ENCODE measurements at regions not wholly inside any gene's neighbourhood (a gene's known extent, or its start where the extent isn't known, plus 50 kb on each side); places are given as distances from the start of the nearest gene placed in this dataset.
A peak's percentile ranks its signal among the peaks of the same experiment; 100 is the strongest.

- H3K4me3 Mint-ChIP-seq (ENCODE audit: low read depth) = no peak overlapping the region
- TF ChIP-seq, protein P1, sequence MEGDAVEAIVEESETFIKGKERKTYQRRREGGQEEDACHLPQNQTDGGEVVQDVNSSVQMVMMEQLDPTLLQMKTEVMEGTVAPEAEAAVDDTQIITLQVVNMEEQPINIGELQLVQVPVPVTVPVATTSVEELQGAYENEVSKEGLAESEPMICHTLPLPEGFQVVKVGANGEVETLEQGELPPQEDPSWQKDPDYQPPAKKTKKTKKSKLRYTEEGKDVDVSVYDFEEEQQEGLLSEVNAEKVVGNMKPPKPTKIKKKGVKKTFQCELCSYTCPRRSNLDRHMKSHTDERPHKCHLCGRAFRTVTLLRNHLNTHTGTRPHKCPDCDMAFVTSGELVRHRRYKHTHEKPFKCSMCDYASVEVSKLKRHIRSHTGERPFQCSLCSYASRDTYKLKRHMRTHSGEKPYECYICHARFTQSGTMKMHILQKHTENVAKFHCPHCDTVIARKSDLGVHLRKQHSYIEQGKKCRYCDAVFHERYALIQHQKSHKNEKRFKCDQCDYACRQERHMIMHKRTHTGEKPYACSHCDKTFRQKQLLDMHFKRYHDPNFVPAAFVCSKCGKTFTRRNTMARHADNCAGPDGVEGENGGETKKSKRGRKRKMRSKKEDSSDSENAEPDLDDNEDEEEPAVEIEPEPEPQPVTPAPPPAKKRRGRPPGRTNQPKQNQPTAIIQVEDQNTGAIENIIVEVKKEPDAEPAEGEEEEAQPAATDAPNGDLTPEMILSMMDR (IDR thresholded peaks at IDR 0.05; ENCODE audit: unreplicated experiment) = peak; percentile 53
- DNase-seq (ENCODE audit: low spot score, unreplicated experiment) = no peak
- H3K9me3 Mint-ChIP-seq (ENCODE audit: low read depth) = no peaks in the 10 kb centered on the region
- peaks cover 14% of the 10 kb centered on the region for H3K27me3 Mint-ChIP-seq
- H3K4me1 Mint-ChIP-seq (ENCODE audit: low read depth) = peaks cover 31% of the 10 kb centered on the region
- no peak overlapping the region for H3K27ac Mint-ChIP-seq
- no peaks in the 10 kb centered on the region for H3K36me3 Mint-ChIP-seq (ENCODE audit: insufficient read depth)
Observed at GRCh38 chr2:39513641-39514094, 76.6 kb upstream of the MAP4K3 start.

- Mint-ChIP-seq H3K4me3 (ENCODE audit: low read depth) (no peak overlapping the region), H3K27me3 (peaks cover 14% of the 10 kb centered on the region), H3K9me3 (ENCODE audit: low read depth) (no peaks in the 10 kb centered on the region), H3K4me1 (ENCODE audit: low read depth) (peaks cover 30% of the 10 kb centered on the region), H3K27ac (no peak overlapping the region), H3K36me3 (ENCODE audit: insufficient read depth) (no peaks in the 10 kb centered on the region)
- TF ChIP-seq, protein P1 (IDR thresholded peaks at IDR 0.05; ENCODE audit: unreplicated experiment) = no peak
- no peak for DNase-seq (ENCODE audit: low spot score, unreplicated experiment)
Observed at GRCh38 chr2:39514825-39515224, 77.7 kb upstream of the MAP4K3 start.

DNA sequence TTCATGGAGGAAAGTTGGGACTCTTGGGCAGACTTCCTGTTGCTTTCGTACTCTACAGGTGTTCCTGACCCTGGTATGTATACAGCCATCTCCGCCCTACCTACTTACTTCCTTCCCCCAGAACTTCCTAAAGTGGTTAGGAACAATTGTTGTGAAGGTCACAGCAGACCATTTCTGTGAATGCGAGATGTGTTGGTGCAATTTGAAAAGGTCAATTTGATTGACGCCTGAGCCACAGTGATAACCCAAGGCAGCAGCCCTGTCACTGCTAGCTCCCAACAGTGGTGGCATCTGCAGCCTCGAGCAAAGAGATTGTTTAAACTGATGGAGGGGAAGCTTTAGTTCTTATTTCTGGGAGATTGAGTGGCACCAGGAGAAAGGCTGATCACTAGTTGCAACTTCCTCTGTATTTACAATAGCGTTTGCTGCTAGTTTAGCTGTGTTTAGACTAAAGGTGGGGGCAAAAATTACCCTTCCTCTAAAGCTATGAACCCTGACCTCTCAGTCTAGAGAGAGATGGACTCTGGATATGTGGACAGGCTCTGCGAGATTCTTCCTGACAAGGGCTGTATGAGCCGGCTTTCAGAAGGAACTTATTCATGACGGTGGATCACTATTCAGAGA lies 78.3 kb upstream of the MAP4K3 start:
- TF ChIP-seq, protein P1 (IDR thresholded peaks at IDR 0.05; ENCODE audit: unreplicated experiment) = no peak
- DNase-seq (ENCODE audit: low spot score, unreplicated experiment) = no peak
- H3K27ac Mint-ChIP-seq = no peak overlapping the region
- peaks cover 14% of the 10 kb centered on the region for H3K27me3 Mint-ChIP-seq
- no peaks in the 10 kb centered on the region for H3K9me3 Mint-ChIP-seq (ENCODE audit: low read depth)
- no peaks in the 10 kb centered on the region for H3K36me3 Mint-ChIP-seq (ENCODE audit: insufficient read depth)
- H3K4me3 Mint-ChIP-seq (ENCODE audit: low read depth) = no peak overlapping the region
- peaks cover 30% of the 10 kb centered on the region for H3K4me1 Mint-ChIP-seq (ENCODE audit: low read depth)

DNA sequence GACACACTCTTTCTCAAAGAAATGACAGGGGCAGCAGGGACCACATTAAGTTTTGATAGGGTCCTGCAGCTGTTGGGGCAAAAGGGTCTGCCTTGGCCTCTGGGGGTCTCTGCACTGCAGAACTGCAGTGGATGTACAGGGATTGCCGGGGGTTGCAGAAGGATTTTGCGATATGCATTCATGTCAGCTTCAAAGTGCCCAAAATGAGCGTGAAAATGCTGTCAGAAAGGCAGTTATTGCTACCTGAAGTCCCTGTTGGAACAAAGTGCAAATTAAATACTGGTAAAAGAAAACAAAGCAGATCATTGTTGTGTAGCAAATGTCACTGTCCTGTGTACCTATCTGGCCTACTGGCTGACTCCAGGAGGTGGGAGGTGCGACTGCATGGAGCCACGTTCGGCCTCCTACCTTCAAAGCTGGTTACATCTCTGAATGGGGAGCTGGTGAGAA lies 78.8 kb upstream of the MAP4K3 start:
- no peak for DNase-seq (ENCODE audit: low spot score, unreplicated experiment)
- no peak overlapping the region for H3K4me3 Mint-ChIP-seq (ENCODE audit: low read depth)
- peaks cover 3% of the 10 kb centered on the region for H3K9me3 Mint-ChIP-seq (ENCODE audit: low read depth)
- peaks cover under 1% of the 10 kb centered on the region for H3K36me3 Mint-ChIP-seq (ENCODE audit: insufficient read depth)
- no peak overlapping the region for H3K27ac Mint-ChIP-seq
- TF ChIP-seq, protein P1 (IDR thresholded peaks at IDR 0.05; ENCODE audit: unreplicated experiment) = no peak
- peaks cover 14% of the 10 kb centered on the region for H3K27me3 Mint-ChIP-seq
- H3K4me1 Mint-ChIP-seq (ENCODE audit: low read depth) = peaks cover 30% of the 10 kb centered on the region

GRCh38 chr2:39516347-39517101 lies 79.4 kb upstream of the MAP4K3 start:
- peaks cover 14% of the 10 kb centered on the region for H3K27me3 Mint-ChIP-seq
- H3K36me3 Mint-ChIP-seq (ENCODE audit: insufficient read depth) = peaks cover 3% of the 10 kb centered on the region
- H3K4me3 Mint-ChIP-seq (ENCODE audit: low read depth) = no peak overlapping the region
- no peak for DNase-seq (ENCODE audit: low spot score, unreplicated experiment)
- peaks cover 30% of the 10 kb centered on the region for H3K4me1 Mint-ChIP-seq (ENCODE audit: low read depth)
- TF ChIP-seq, protein P1 (IDR thresholded peaks at IDR 0.05; ENCODE audit: unreplicated experiment) = no peak
- peaks cover 9% of the 10 kb centered on the region for H3K9me3 Mint-ChIP-seq (ENCODE audit: low read depth)
- no peak overlapping the region for H3K27ac Mint-ChIP-seq
